ENCODE measurements at regions not wholly inside any gene's neighbourhood (a gene's known extent, or its start where the extent isn't known, plus 50 kb on each side); places are given as distances from the start of the nearest gene placed in this dataset.

DNA sequence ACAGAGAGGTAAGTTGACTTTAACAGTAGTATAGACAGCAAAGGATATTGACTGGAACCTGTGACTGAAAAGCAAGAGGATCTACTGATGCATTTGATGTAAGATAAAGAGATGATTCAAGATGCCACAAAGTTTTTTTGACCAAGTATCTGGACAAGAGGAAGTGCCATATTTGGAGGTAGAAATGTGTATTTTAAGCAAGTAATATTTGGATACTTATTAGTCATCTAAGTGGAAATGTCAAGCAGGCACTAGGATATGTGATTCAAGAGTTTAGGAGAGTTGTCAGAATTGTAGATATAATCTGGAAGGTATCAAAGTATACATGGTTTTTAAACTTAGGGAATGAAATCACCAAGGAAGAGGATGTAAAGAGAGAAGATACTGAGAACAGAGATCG, 686.1 kb upstream of the CHD1 start:
- no peaks in the 10 kb centered on the region for H3K9me3 ChIP-seq (ENCODE audit: control insufficient read depth, low read length)
- H3K27ac ChIP-seq = no peak overlapping the region
- no peak overlapping the region for H3K9ac ChIP-seq
- H3K79me2 ChIP-seq = no peaks in the 10 kb centered on the region
- no peak overlapping the region for H3K4me3 ChIP-seq (ENCODE audit: low read depth, low read length)
- TF ChIP-seq, protein P1, sequence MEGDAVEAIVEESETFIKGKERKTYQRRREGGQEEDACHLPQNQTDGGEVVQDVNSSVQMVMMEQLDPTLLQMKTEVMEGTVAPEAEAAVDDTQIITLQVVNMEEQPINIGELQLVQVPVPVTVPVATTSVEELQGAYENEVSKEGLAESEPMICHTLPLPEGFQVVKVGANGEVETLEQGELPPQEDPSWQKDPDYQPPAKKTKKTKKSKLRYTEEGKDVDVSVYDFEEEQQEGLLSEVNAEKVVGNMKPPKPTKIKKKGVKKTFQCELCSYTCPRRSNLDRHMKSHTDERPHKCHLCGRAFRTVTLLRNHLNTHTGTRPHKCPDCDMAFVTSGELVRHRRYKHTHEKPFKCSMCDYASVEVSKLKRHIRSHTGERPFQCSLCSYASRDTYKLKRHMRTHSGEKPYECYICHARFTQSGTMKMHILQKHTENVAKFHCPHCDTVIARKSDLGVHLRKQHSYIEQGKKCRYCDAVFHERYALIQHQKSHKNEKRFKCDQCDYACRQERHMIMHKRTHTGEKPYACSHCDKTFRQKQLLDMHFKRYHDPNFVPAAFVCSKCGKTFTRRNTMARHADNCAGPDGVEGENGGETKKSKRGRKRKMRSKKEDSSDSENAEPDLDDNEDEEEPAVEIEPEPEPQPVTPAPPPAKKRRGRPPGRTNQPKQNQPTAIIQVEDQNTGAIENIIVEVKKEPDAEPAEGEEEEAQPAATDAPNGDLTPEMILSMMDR (IDR thresholded peaks at IDR 0.05) = no peak
- no peaks in the 10 kb centered on the region for H3K36me3 ChIP-seq (ENCODE audit: control insufficient read depth, insufficient read depth, low read length)
- no peak overlapping the region for H3K4me2 ChIP-seq (ENCODE audit: low read length)
- H3K4me1 ChIP-seq = no peaks in the 10 kb centered on the region
- no peak overlapping the region for H2AFZ ChIP-seq
- no peaks in the 10 kb centered on the region for H3K27me3 ChIP-seq (ENCODE audit: control insufficient read depth, insufficient read depth, low read length)

DNA sequence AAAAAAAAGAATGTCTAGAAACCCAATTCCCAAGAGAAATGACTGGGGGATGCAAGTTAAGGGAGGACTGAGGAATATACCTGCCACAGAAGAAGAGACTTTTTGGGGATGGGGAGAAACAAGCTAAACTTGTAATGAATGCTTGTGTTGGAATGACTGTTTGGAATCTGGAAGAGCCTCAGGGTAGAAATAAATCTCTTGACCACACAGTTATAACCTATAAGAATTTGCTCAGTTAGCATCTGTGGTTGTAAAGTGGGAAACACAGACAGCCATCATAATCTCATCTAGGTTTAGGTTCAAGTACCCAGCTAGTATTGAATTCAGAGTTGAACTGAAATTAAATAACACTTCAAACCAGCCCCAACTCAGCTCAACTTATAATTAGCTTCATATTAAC, 678.3 kb upstream of the CHD1 start:
- Histone ChIP-seq H3K36me3 (ENCODE audit: control insufficient read depth, insufficient read depth, low read length) (no peaks in the 10 kb centered on the region), H2AFZ (no peak overlapping the region), H3K9me3 (ENCODE audit: control insufficient read depth, low read length) (no peaks in the 10 kb centered on the region), H3K4me2 (ENCODE audit: low read length) (no peak overlapping the region), H3K27me3 (ENCODE audit: control insufficient read depth, insufficient read depth, low read length) (no peaks in the 10 kb centered on the region), H3K4me3 (ENCODE audit: low read depth, low read length) (no peak overlapping the region), H3K4me1 (no peaks in the 10 kb centered on the region), H3K27ac (no peak overlapping the region), H3K79me2 (no peaks in the 10 kb centered on the region), H3K9ac (no peak overlapping the region)
- TF ChIP-seq, protein P1 (IDR thresholded peaks at IDR 0.05) = no peak

DNA sequence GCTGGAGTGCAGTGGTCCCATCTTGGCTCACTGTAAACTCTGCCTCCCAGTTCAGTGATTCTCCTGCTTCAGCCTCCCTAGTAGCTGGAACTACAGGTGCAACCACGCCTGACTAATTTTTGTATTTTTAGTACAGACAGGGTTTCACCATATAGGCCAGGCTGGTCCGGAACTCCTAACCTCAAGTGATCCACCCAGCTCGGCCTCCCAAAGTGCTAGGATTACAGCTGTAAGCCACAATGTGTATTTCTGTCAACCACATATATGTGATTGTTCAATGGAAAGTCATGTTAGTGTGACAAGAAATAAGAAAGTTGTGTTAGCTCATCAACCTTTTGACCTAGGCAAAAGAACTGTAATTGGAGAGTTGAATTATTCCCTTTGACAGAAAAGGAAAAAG, 677.1 kb upstream of the CHD1 start:
- no peaks in the 10 kb centered on the region for H3K27me3 ChIP-seq (ENCODE audit: control insufficient read depth, insufficient read depth, low read length)
- no peaks in the 10 kb centered on the region for H3K36me3 ChIP-seq (ENCODE audit: control insufficient read depth, insufficient read depth, low read length)
- no peaks in the 10 kb centered on the region for H3K9me3 ChIP-seq (ENCODE audit: control insufficient read depth, low read length)
- no peak overlapping the region for H3K9ac ChIP-seq
- no peaks in the 10 kb centered on the region for H3K4me1 ChIP-seq
- no peak overlapping the region for H2AFZ ChIP-seq
- H3K4me3 ChIP-seq (ENCODE audit: low read depth, low read length) = no peak overlapping the region
- no peak overlapping the region for H3K4me2 ChIP-seq (ENCODE audit: low read length)
- no peaks in the 10 kb centered on the region for H3K79me2 ChIP-seq
- H3K27ac ChIP-seq = no peak overlapping the region
- TF ChIP-seq, protein P1 (IDR thresholded peaks at IDR 0.05) = no peak

DNA sequence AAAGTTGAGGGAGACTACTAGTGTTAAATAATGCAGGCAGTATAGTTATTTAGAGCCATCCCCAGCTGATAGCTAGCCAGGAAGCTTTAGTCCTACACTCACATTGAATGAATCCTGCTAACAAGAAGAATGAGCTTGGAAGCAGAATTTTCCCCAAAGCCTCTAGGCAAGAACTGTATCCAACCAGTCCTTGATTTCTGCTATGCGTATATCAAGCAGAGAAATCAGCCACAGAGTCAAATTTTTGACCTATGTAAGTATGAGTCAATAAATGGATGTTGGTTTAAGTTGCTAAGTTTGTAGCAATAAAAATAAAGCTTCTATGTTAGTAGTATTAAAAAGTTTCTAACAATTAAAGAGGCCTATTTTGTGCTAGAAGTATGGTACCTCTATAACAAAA, 672.1 kb upstream of the CHD1 start:
- TF ChIP-seq, protein P1 (IDR thresholded peaks at IDR 0.05) = no peak
- Histone ChIP-seq H3K27ac (no peak overlapping the region), H3K4me1 (no peaks in the 10 kb centered on the region), H2AFZ (no peak overlapping the region), H3K9me3 (ENCODE audit: control insufficient read depth, low read length) (no peaks in the 10 kb centered on the region), H3K27me3 (ENCODE audit: control insufficient read depth, insufficient read depth, low read length) (no peaks in the 10 kb centered on the region), H3K79me2 (no peaks in the 10 kb centered on the region), H3K4me2 (ENCODE audit: low read length) (no peak overlapping the region), H3K4me3 (ENCODE audit: low read depth, low read length) (no peak overlapping the region), H3K9ac (no peak overlapping the region), H3K36me3 (ENCODE audit: control insufficient read depth, insufficient read depth, low read length) (no peaks in the 10 kb centered on the region)

DNA sequence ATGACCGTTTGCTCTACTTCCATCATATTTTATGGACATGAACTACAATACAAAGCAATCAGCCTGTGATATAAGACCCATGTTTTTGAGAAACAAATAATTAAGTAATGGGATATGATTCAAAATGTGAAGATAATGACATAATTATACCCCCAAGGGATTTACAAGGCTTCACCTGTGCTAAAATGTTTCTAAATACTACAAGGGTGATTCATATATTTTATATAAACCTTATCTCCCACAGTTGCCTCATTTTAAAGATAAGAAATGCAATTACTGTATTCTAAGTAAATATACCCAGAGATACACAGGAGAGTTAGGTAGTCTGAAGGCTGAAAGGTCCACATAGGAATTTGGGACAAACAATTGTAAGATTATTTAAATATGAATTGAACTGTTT, 662.0 kb upstream of the CHD1 start:
- no peaks in the 10 kb centered on the region for H3K79me2 ChIP-seq
- H3K4me3 ChIP-seq (ENCODE audit: low read depth, low read length) = no peak overlapping the region
- H3K27me3 ChIP-seq (ENCODE audit: control insufficient read depth, insufficient read depth, low read length) = no peaks in the 10 kb centered on the region
- no peak overlapping the region for H3K4me2 ChIP-seq (ENCODE audit: low read length)
- no peaks in the 10 kb centered on the region for H3K9me3 ChIP-seq (ENCODE audit: control insufficient read depth, low read length)
- no peaks in the 10 kb centered on the region for H3K4me1 ChIP-seq
- TF ChIP-seq, protein P1 (IDR thresholded peaks at IDR 0.05) = no peak
- no peak overlapping the region for H2AFZ ChIP-seq
- H3K27ac ChIP-seq = no peak overlapping the region
- H3K36me3 ChIP-seq (ENCODE audit: control insufficient read depth, insufficient read depth, low read length) = no peaks in the 10 kb centered on the region
- no peak overlapping the region for H3K9ac ChIP-seq
